ENCODE measurements at regions not wholly inside any gene's neighbourhood (a gene's known extent, or its start where the extent isn't known, plus 50 kb on each side); places are given as distances from the start of the nearest gene placed in this dataset.
"Not testable (repeated sequence)": the region's sequence is repeated elsewhere in the genome, so short reads cannot be mapped to it uniquely, and the experiment has no call there.

DNA sequence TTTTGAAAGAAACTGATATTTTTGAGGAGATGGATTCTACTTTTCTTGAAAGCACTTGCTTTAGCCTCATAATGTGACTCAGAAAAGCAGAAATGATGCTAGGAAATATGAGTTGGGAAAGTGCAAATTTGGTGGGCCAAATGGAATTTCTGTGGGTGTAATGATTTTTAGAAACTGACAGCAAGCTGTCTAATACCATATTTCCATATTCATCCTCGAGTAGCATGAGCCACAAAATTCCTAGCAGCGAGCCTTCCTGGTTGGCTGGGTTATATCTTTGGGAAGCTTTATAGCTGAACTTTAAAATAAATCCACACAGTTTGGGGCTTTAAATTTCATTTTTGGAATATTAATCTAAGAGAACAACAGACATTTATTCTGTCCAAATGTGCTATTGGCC is 190.0 kb downstream of the DSC3 start:
- no peak for DNase-seq (ENCODE audit: extremely low read depth, low read depth)
- TF ChIP-seq, protein P1, sequence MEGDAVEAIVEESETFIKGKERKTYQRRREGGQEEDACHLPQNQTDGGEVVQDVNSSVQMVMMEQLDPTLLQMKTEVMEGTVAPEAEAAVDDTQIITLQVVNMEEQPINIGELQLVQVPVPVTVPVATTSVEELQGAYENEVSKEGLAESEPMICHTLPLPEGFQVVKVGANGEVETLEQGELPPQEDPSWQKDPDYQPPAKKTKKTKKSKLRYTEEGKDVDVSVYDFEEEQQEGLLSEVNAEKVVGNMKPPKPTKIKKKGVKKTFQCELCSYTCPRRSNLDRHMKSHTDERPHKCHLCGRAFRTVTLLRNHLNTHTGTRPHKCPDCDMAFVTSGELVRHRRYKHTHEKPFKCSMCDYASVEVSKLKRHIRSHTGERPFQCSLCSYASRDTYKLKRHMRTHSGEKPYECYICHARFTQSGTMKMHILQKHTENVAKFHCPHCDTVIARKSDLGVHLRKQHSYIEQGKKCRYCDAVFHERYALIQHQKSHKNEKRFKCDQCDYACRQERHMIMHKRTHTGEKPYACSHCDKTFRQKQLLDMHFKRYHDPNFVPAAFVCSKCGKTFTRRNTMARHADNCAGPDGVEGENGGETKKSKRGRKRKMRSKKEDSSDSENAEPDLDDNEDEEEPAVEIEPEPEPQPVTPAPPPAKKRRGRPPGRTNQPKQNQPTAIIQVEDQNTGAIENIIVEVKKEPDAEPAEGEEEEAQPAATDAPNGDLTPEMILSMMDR (IDR thresholded peaks at IDR 0.05; ENCODE audit: low read depth, low read length), result no peak

DNA sequence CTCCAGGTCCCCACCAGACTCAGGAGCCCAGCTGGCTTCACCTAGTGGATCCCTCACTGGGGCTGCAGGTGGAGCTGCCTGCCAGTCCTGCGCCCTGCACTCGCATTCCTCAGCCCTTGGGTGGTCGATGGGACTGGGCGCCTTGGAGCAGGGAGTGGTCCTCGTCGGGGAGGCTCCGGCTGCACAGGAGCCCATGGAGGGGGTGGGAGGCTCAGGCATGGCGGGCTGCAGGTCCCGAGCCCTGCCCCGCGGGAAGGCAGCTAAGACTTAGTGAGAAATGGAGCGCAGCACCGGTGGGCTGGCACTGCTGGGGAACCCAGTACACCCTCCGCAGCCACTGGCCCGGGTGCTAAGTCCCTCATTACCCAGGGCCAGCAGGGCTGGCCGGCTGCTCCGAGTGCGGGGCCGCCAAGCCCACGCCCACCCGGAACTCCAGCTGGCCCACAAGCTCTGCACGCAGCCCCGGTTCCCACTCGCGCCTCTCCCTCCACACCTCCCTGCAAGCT is 203.4 kb downstream of the DSC3 start:
- DNase-seq (ENCODE audit: extremely low read depth, low read depth), result not testable (repeated sequence)

DNA sequence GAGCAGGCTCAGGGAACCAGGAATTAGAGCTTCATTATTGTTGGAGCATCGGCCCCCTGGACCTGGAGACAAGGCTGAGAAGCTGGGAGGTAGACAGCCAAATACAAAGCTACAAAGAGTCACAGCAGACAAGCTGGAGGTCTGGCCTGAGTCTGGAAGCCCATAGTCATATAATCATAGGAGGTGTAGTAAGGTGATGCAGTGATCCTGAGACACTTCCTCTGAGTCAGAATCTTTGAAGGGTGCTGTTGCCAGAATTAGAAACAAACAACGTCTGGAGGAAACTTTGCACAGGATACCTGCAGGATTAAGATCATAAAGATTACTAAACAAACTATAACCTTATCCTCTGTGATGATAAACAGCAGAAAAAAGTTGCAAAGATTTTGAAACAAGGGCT is 213.8 kb downstream of the DSC3 start:
- TF ChIP-seq, protein P1 (IDR thresholded peaks at IDR 0.05; ENCODE audit: low read depth, low read length), result no peak
- DNase-seq (ENCODE audit: extremely low read depth, low read depth), result no peak

DNA sequence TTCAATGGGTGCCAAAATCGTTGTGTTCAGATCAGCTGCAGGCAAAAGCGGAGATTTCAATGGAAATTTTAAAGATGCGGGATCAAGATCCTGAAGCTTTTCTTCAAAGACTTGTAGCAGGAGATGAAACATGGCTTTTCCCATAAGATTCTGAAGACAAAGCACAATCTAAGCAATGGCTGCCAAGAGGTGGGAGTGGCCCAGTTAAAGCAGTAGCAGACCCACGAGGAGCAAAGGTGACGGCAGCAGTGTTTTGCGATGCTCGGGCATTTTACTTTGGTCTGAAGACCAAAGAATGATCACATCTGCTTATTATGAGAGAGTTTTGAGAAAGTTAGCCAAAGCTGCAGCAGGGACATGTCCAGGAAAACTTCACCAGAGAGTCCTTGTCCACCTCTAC is 222.9 kb downstream of the DSC3 start:
- TF ChIP-seq, protein P1 (IDR thresholded peaks at IDR 0.05; ENCODE audit: low read depth, low read length), result no peak
- no peak for DNase-seq (ENCODE audit: extremely low read depth, low read depth)

DNA sequence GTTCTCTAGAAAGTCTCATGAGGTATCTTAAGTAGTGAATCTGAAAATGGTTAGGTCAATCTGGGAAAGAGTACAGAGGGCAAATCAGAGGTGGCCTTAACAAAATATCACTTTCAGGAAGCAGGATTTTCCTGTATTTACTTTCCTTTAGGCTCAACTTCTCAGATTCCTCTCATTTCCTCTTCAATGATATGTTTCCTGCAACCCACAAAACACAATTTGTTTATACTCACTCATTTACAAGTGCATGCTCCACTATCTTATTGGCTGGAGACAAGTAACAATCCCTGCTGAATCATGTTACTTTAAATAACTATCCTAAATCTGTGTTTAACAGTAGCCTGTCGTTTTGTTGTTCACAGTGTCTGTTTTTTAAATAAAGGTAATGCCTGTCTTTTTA is 228.1 kb downstream of the DSC3 start:
- TF ChIP-seq, protein P1 (IDR thresholded peaks at IDR 0.05; ENCODE audit: low read depth, low read length), result no peak
- no peak for DNase-seq (ENCODE audit: extremely low read depth, low read depth)

DNA sequence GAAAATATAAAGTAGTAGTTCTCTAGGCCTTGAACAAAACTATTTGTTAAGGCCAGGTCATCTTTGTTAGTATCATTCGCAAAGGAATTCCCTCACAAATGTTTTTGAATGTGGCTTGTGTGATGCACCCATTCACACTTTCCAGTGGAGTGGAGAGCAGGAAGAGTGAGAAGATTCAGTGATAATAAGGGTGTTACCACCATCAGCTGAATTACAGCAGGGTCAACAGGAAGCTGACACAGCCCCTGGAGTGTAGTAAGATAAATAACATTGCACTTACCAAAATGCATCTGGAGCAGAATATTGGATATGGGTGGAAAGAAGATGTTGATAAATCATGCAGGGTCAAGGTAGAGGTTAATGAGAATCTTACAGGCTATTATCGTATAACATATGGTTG is 231.0 kb downstream of the DSC3 start:
- DNase-seq (ENCODE audit: extremely low read depth, low read depth), result no peak
- TF ChIP-seq, protein P1 (IDR thresholded peaks at IDR 0.05; ENCODE audit: low read depth, low read length), result no peak

DNA sequence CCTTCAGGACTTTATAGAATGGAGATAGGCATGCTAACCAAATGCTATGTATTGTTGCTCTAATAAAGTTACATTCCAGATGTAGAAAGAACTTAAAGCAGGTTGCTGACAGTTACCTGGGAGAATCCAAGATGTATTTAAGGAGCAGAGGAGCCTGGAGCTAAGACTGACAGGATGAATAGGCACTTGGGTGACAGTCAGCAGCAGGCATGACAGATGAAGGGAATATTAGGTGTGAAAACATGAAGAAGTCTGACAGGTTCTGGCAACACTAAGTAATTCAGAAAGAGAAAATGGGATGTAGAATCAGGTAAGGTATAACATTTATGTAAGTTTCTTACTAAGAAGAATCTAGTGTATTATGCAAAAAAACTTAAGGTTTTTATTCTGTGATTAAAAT is 232.0 kb downstream of the DSC3 start:
- TF ChIP-seq, protein P1 (IDR thresholded peaks at IDR 0.05; ENCODE audit: low read depth, low read length), result no peak
- DNase-seq (ENCODE audit: extremely low read depth, low read depth), result no peak

DNA sequence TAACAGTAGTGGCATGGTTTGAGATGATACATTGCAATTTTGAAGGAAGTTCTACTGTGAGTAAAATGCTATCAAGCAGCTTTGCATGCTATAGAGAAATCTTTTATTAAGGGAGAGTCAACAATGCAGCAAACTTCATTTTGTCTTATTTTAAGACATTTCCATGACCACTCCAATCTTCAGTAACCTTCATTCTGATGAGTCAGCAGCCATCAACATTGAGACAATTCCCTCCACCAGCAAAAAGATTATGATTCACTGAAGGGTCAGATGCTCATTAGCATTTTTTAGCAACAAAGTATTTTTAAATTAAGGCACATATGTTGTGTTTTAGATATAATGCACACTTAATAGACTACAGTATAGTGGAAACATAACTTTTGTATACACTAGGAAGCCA is 235.7 kb downstream of the DSC3 start:
- TF ChIP-seq, protein P1 (IDR thresholded peaks at IDR 0.05; ENCODE audit: low read depth, low read length), result no peak
- no peak for DNase-seq (ENCODE audit: extremely low read depth, low read depth)
